ENCODE measurements at regions not wholly inside any gene's neighbourhood (a gene's known extent, or its start where the extent isn't known, plus 50 kb on each side); places are given as distances from the start of the nearest gene placed in this dataset.

- peak; percentile 68 for DNase-seq
Observed at GRCh38 chr10:132115732-132116131, 50.0 kb downstream of the JAKMIP3 start.

- no peak for DNase-seq
Observed at GRCh38 chr10:132117146-132117545, 51.4 kb downstream of the JAKMIP3 start.

- DNase-seq, result no peak
Observed at GRCh38 chr10:132117636-132118190, 52.0 kb downstream of the JAKMIP3 start.

- no peak for DNase-seq
Observed at GRCh38 chr10:132118366-132118765, 52.6 kb downstream of the JAKMIP3 start.

- DNase-seq, result no peak
Observed at GRCh38 chr10:132120200-132120599, 54.5 kb downstream of the JAKMIP3 start.

- DNase-seq, result no peak
Observed at GRCh38 chr10:132120734-132121510, 55.2 kb downstream of the JAKMIP3 start.

- no peak for DNase-seq
Observed at GRCh38 chr10:132121511-132121830, 55.7 kb downstream of the JAKMIP3 start.

GRCh38 chr10:132122097-132122861, 56.5 kb downstream of the JAKMIP3 start:
- DNase-seq, result no peak

- DNase-seq, result no peak
Observed at GRCh38 chr10:132122939-132123445, 57.2 kb downstream of the JAKMIP3 start.

- DNase-seq, result no peak
Observed at GRCh38 chr10:132123606-132124005, 57.9 kb downstream of the JAKMIP3 start.

- DNase-seq, result no peak
Observed at GRCh38 chr10:132124201-132124920, 58.6 kb downstream of the JAKMIP3 start.

GRCh38 chr10:132129431-132129830, 57.3 kb upstream of the DPYSL4 start:
- DNase-seq, result peak; percentile 95

GRCh38 chr10:132130286-132131265, 56.2 kb upstream of the DPYSL4 start:
- no peak for DNase-seq

- no peak for DNase-seq
Observed at GRCh38 chr10:132131581-132132420, 54.9 kb upstream of the DPYSL4 start.

- no peak for DNase-seq
Observed at GRCh38 chr10:132132421-132132841, 54.3 kb upstream of the DPYSL4 start.

- DNase-seq, result no peak
Observed at GRCh38 chr10:132133005-132133404, 53.7 kb upstream of the DPYSL4 start.

GRCh38 chr10:132133449-132134240, 53.1 kb upstream of the DPYSL4 start:
- no peak for DNase-seq

- no peak for DNase-seq
Observed at GRCh38 chr10:132134241-132135052, 52.3 kb upstream of the DPYSL4 start.
